Putamen (tissue), 1 donor: ENCODE measurements at regions not wholly inside any gene's neighbourhood (a gene's known extent, or its start where the extent isn't known, plus 50 kb on each side); places are given as distances from the start of the nearest gene placed in this dataset.

Experiments used
- DNase-seq: peaks from one replicate; pipeline ENCODE4 v3.0.0-alpha.2; 2016; ENCODE audit warnings: low spot score

- no peak for DNase-seq
Observed at GRCh38 chr13:37927561-37927960, 58.0 kb upstream of the TRPC4 start.

- DNase-seq: no peak
Observed at GRCh38 chr13:37925878-37926473, 56.4 kb upstream of the TRPC4 start.

GRCh38 chr13:37923236-37923635 is 53.7 kb upstream of the TRPC4 start:
- no peak for DNase-seq

- DNase-seq: no peak
Observed at GRCh38 chr13:37919329-37919880, 49.8 kb upstream of the TRPC4 start.
